PC-3 (cell line): ENCODE measurements at regions not wholly inside any gene's neighbourhood (a gene's known extent, or its start where the extent isn't known, plus 50 kb on each side); places are given as distances from the start of the nearest gene placed in this dataset.
A peak's percentile ranks its signal among the peaks of the same experiment; 100 is the strongest.

Experiments used
- ATAC-seq: fragments of 200-7000 bp; cut with Tn5 transposase; 2 replicates; pipeline ENCODE4 v1.9.1; 2020; ENCODE audit warnings: mild to moderate bottlenecking, moderate library complexity
- BruUV-seq: library from RNA; stranded (reverse); fragments of 400-500 nt; replicated peaks from 2 replicates; lab custom pipeline; 2021; lab: Mats Ljungman, UMichigan
- CTCF ChIA-PET: fragments of 300-600 bp; sonication (Branson Sonifier 250); formaldehyde crosslinking; loops from one replicate; lab custom pipeline; 2022; ENCODE audit warnings: antibody characterized with exemption; lab: Charles Lee
- POLR2A ChIA-PET: fragments of 300-600 bp; sonication (Branson Sonifier 250); formaldehyde crosslinking; loops from one replicate; lab custom pipeline; 2022; ENCODE audit warnings: antibody characterized with exemption; ENCODE audit not compliant: unreplicated experiment; lab: Charles Lee
- DNase-seq: peaks from one replicate; pipeline ENCODE4 v3.0.0-alpha.2; 2015
- H2AFZ ChIP-seq: fragments of 300-600 bp; sonication (generic); 2 replicates; pipeline ENCODE4 v1.6.0; 2016; ENCODE audit warnings: antibody characterized with exemption, low read length
- H3F3A ChIP-seq: fragments of 300-600 bp; sonication (generic); one replicate; pipeline ENCODE4 v1.6.0; 2017; ENCODE audit warnings: antibody characterized with exemption, low read length, control low read depth, mild to moderate bottlenecking; ENCODE audit not compliant: unreplicated experiment
- H3K27ac ChIP-seq: fragments of 300-600 bp; sonication (generic); 2 replicates; pipeline ENCODE4 v1.5.1; 2016; ENCODE audit warnings: mild to moderate bottlenecking, low read length
- H3K27me3 ChIP-seq: fragments of 300-600 bp; sonication (generic); 2 replicates; pipeline ENCODE4 v1.6.1; 2016; ENCODE audit warnings: low read length, mixed read lengths
- H3K36me3 ChIP-seq: fragments of 300-600 bp; sonication (generic); 2 replicates; pipeline ENCODE4 v1.6.1; 2016; ENCODE audit warnings: low read depth, mixed run types, low read length, mixed read lengths
- H3K4me1 ChIP-seq: fragments of 300-600 bp; sonication (generic); 2 replicates; pipeline ENCODE4 v1.5.1; 2016; ENCODE audit warnings: low read length; ENCODE audit not compliant: insufficient read depth
- H3K4me2 ChIP-seq: fragments of 300-600 bp; sonication (generic); 2 replicates; pipeline ENCODE4 v1.6.0; 2016; ENCODE audit warnings: low read length
- H3K4me3 ChIP-seq: fragments of 300-600 bp; sonication (generic); 2 replicates; pipeline ENCODE4 v1.5.1; 2016; ENCODE audit warnings: mild to moderate bottlenecking, low read length, mixed read lengths
- H3K79me2 ChIP-seq: fragments of 300-600 bp; sonication (generic); 2 replicates; pipeline ENCODE4 v1.6.1; 2017; ENCODE audit warnings: low read length, mixed read lengths
- H3K9ac ChIP-seq: fragments of 300-600 bp; sonication (generic); 2 replicates; pipeline ENCODE4 v1.6.0; 2016; ENCODE audit warnings: mild to moderate bottlenecking, low read length
- H3K9me2 ChIP-seq: fragments of 300-600 bp; sonication (generic); replicated peaks from 2 replicates; pipeline ENCODE4 v1.6.1; 2016; ENCODE audit warnings: mixed run types, low read length, mixed read lengths
- H3K9me3 ChIP-seq: fragments of 300-600 bp; sonication (generic); 2 replicates; pipeline ENCODE4 v1.6.1; 2016; ENCODE audit warnings: low read length, mixed read lengths
- H4K20me1 ChIP-seq: fragments of 300-600 bp; sonication (generic); 2 replicates; pipeline ENCODE4 v1.6.1; 2016; ENCODE audit warnings: low read length, mixed read lengths
- EZH2 ChIP-seq: fragments of 300-600 bp; sonication (generic); IDR thresholded peaks from one replicate; pipeline ENCODE4 v1.6.1; 2017; ENCODE audit warnings: antibody characterized with exemption, mild to moderate bottlenecking, low read length; ENCODE audit not compliant: unreplicated experiment
- EZH2phosphoT487 ChIP-seq: fragments of 300-600 bp; sonication (generic); IDR thresholded peaks from 2 replicates; pipeline ENCODE4 v1.6.1; 2018; ENCODE audit warnings: mild to moderate bottlenecking, antibody characterized with exemption, low read length, borderline replicate concordance
- intact Hi-C: fragments of 100-400 bp; cut with micrococcal nuclease; formaldehyde crosslinking; loops from 2 replicates; pipeline ENCODE4 v1.9.0; 2023
- TF ChIP-seq, protein P1 (sequence below): fragments of 300-600 bp; sonication (generic); conservative IDR thresholded peaks from 2 replicates; pipeline ENCODE4 v1.5.1; 2017; ENCODE audit warnings: antibody characterized with exemption, low read depth, mild to moderate bottlenecking, low read length

DNA sequence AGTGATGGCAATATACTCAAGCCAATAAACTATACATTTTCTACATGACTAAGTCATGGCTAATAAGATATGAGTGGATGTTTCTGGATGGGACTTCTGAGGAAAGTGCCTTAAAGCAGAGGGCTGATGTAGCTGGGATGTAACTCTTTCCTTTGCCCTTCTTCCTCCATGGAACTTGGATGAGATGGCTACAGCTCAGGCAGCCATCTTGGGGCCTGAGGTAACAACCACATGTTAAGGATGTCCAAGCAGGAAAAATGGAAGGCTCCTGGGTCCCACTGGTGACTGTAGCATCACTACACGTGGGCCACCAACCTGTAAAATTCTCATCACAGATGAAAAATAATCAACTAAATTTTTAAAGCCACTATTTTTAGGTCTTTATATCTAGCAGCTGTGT lies 54.4 kb upstream of the GRIP1 start:
- no peaks in the 10 kb centered on the region for H3K36me3 ChIP-seq
- no peak overlapping the region for H3K4me2 ChIP-seq
- H3K9me3 ChIP-seq, result no peaks in the 10 kb centered on the region
- no peaks in the 10 kb centered on the region for H3K4me1 ChIP-seq
- H2AFZ ChIP-seq, result no peak overlapping the region
- no peak overlapping the region for H3K4me3 ChIP-seq
- intact Hi-C loops, result no loop called here
- H3K79me2 ChIP-seq, result no peaks in the 10 kb centered on the region
- no peaks in the 10 kb centered on the region for H3F3A ChIP-seq
- ATAC-seq (no peak), DNase-seq (no peak)
- H4K20me1 ChIP-seq, result no peaks in the 10 kb centered on the region
- no peak overlapping the region for H3K27ac ChIP-seq
- BruUV-seq, result no TSS peak
- H3K27me3 ChIP-seq, result no peaks in the 10 kb centered on the region
- no peaks in the 10 kb centered on the region for H3K9me2 ChIP-seq
- TF ChIP-seq, protein P1, sequence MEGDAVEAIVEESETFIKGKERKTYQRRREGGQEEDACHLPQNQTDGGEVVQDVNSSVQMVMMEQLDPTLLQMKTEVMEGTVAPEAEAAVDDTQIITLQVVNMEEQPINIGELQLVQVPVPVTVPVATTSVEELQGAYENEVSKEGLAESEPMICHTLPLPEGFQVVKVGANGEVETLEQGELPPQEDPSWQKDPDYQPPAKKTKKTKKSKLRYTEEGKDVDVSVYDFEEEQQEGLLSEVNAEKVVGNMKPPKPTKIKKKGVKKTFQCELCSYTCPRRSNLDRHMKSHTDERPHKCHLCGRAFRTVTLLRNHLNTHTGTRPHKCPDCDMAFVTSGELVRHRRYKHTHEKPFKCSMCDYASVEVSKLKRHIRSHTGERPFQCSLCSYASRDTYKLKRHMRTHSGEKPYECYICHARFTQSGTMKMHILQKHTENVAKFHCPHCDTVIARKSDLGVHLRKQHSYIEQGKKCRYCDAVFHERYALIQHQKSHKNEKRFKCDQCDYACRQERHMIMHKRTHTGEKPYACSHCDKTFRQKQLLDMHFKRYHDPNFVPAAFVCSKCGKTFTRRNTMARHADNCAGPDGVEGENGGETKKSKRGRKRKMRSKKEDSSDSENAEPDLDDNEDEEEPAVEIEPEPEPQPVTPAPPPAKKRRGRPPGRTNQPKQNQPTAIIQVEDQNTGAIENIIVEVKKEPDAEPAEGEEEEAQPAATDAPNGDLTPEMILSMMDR, result no peak
- TF ChIP-seq EZH2 (no peak), EZH2phosphoT487 (no peak)
- POLR2A ChIA-PET, result no interaction called here
- H3K9ac ChIP-seq, result no peak overlapping the region
- CTCF ChIA-PET, result no interaction called here

- Histone ChIP-seq H3K4me2 (no peak overlapping the region), H4K20me1 (no peaks in the 10 kb centered on the region), H3K27ac (no peak overlapping the region), H3K9me3 (no peaks in the 10 kb centered on the region), H3K79me2 (no peaks in the 10 kb centered on the region), H3K9ac (no peak overlapping the region), H3K4me3 (no peak overlapping the region), H3K36me3 (no peaks in the 10 kb centered on the region), H3K9me2 (no peaks in the 10 kb centered on the region), H2AFZ (no peak overlapping the region), H3K27me3 (no peaks in the 10 kb centered on the region), H3K4me1 (no peaks in the 10 kb centered on the region), H3F3A (no peaks in the 10 kb centered on the region)
- intact Hi-C loops, result no loop called here
- POLR2A ChIA-PET, result no interaction called here
- BruUV-seq, result no TSS peak
- CTCF ChIA-PET, result no interaction called here
- ATAC-seq, result no peak
- TF ChIP-seq EZH2, result no peak
- TF ChIP-seq, protein P1, result no peak
- no peak for DNase-seq
Measured at GRCh38 chr12:66733839-66734238, 55.0 kb upstream of the GRIP1 start.

DNA sequence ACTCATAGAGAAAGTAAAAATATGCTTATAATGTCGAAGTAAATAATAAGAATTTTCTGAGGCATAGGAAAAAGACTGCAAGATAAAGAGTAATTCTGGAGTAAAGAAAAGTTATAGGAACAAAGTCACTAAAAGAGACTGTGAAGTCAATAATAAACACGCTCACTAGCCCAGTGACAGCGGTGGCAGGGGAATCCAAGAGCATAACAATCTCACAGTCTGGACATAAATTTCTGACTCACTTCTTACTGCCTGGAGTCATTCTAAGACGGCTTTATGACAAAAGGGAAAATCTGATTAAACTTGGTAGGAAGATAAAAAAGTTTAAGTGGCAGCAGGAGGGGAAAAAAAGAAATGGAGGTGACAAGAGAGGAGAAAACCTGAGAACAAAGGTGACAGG lies 56.4 kb upstream of the GRIP1 start:
- CTCF ChIA-PET, result no interaction called here
- no peaks in the 10 kb centered on the region for H3K36me3 ChIP-seq
- BruUV-seq, result no TSS peak
- intact Hi-C loops, result no loop called here
- H3K27ac ChIP-seq, result no peak overlapping the region
- H2AFZ ChIP-seq, result no peak overlapping the region
- H3K9ac ChIP-seq, result no peak overlapping the region
- no peak overlapping the region for H3K4me3 ChIP-seq
- no peaks in the 10 kb centered on the region for H3F3A ChIP-seq
- H3K9me3 ChIP-seq, result no peaks in the 10 kb centered on the region
- POLR2A ChIA-PET, result no interaction called here
- no peaks in the 10 kb centered on the region for H3K79me2 ChIP-seq
- H4K20me1 ChIP-seq, result no peaks in the 10 kb centered on the region
- peaks cover 7% of the 10 kb centered on the region for H3K4me1 ChIP-seq
- ATAC-seq, result no peak
- H3K4me2 ChIP-seq, result no peak overlapping the region
- TF ChIP-seq, protein P1, result no peak
- TF ChIP-seq EZH2 (no peak), EZH2phosphoT487 (no peak)
- H3K27me3 ChIP-seq, result no peaks in the 10 kb centered on the region
- no peaks in the 10 kb centered on the region for H3K9me2 ChIP-seq
- DNase-seq, result peak; percentile 13
